NCI-H1105 (cell line): ENCODE measurements at regions not wholly inside any gene's neighbourhood (a gene's known extent, or its start where the extent isn't known, plus 50 kb on each side); places are given as distances from the start of the nearest gene placed in this dataset.
A peak's percentile ranks its signal among the peaks of the same experiment; 100 is the strongest.

Experiments used
- DNase-seq: peaks from one replicate; lab custom pipeline; 2025; lab: John Stamatoyannopoulos, UW

GRCh38 chr3:120544361-120544760 is 51.8 kb upstream of the NDUFB4 start:
- no peak for DNase-seq

- peak; percentile 23 for DNase-seq
These were observed 59.5 kb upstream of the NDUFB4 start for GRCh38 chr3:120536642-120537041.

GRCh38 chr3:120532969-120533368 is 63.2 kb upstream of the NDUFB4 start:
- DNase-seq, result no peak

- DNase-seq, result no peak
These were observed 68.0 kb upstream of the NDUFB4 start for GRCh38 chr3:120528163-120528562.

DNA sequence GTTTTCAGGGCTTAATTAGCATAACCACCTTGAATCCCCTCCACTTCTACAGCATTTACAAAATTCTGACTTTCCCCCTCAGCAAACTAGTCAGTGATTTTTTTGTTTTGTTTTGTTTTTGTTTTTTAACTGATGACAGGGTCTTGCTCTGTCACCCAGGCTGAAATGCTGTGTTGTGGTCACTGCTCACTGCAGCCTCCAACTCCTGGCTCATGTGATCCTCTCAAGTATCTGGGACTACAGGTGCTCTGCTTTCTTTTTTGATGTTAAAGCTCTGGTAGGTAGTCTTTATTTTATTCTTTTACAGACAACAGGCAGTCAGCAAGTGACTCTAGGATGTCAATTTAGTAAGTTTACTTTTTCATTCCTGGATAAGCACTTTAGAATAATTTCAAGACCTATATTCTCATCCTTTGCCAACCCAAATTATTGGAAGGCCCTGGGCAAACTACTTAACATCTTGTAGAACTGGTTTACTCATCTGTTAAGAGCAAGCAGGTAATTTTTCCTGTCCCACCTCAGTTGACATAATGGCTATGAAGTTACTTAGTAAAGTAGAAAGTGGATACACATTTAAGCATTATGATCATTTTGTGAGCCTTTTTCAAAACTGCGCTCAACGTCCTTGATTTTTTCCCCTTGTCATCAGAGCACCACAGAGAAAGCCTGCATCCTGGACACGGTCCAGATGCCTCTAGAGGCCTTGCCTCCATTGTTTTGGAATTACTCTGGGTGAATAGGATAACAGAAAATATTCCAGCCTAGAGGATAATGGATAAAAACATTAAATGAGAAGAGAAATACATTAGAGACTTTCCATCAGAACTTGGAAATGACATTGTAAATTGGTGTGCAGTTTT is 69.9 kb upstream of the NDUFB4 start:
- DNase-seq, result peak; percentile 23

GRCh38 chr3:120524171-120524923 is 71.8 kb upstream of the NDUFB4 start:
- no peak for DNase-seq

GRCh38 chr3:120516136-120516535 is 65.3 kb upstream of the FSTL1 start:
- no peak for DNase-seq

DNA sequence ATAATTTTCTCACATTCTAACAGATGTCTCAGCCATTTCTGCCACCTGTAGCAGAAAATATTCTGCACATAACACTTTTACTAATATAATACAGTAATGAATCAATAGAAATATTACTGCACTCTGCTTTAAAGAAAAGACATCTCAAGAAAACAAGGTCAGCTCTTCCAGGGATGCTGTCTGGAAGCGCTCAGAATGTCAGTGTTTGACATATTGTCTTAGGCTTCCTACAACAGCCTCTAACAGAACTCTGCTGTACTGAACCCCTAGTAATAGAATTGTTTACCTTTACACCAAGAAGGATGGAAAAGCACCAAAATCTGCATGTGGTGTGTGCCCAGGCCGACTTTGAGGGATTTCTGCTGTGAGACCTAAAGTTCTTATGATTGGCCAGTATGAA is 61.9 kb upstream of the FSTL1 start:
- DNase-seq, result no peak

DNA sequence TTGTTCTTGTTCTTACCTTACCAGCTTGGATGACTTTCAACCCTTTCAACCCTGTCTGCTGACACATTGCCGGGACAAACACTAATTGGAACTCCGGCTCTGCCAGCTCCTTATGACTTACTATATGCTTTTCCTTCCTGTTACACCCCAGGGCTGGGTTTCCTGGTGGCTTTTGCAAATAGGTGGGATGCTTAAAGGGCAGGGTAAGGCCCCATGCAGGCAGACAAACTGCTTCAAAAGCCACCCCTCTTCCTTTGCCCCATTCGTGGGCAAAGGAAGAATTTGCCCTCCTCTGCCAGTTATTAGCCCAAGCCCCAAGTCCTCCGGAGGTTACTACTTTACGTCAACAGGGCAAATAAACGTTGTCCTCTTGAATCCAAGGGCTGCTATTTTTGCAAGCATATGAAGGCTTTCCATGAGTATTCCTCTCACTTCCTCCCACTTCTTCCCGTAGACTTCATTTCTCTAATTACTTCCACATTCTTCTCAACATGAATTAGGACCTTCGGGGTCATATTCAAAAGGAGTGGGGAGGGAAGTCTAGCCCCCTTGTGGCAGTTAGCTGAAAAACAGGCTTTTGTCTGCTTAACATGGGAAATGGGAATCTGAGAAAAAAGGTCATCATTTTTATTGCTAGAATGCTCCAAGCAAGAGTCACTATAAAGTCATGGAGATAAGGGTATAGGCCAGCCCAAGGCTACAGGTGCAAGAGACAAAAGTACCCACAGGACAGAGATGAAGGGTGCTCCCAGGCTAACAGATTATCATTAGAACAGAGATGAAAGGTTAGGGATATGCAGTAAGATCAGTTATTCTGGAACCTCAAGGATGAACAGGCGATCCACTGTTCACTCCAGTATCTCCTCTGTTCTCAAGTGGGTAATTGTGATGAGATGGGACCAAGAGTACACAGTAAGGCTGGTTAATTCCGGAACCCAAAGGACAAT is 56.3 kb upstream of the FSTL1 start:
- peak; percentile 22 for DNase-seq

GRCh38 chr3:120506076-120506827 is 55.5 kb upstream of the FSTL1 start:
- DNase-seq, result peak; percentile 43

DNA sequence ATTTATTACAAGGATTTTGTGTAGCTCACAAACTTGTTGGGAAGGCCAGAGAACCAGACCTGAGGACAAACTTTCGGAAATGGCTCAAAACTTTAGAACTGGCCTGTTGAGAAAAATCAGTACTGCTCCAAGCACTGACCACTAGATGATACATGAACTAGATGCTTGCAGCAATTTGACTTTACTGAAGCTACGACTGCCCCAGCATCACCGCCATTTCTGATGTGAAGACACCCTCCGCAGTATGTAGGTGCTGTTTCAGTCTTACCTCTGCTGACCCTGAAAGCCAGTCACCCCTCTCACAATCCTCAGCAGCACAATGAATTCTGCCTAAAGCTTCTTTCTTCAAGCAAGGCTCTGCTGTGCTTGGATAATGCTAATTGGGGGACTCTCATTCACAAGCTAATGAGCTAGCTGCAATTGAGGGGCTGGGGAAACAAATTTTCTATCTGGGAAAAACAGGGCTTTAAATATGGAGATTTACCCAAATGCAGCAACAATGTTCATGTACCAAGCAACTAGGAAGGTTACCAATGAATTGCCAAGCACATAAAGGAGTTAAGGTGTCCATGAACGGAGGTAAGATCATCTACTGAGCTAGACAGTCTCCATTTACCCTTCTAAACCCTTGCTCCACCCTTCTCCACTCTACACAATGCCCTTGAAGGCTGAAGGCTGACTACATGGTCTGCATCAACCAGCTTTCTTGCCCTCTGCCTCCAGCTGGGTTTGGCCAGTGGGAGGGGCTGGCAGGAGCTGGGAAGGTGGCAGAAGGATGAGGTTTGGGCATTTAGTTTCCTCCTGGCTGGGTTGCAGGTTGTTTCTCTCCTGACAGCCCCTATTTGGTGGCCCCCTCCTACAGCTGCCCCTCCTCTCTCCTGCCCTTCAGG is 53.2 kb upstream of the FSTL1 start:
- DNase-seq, result no peak

GRCh38 chr3:120502116-120502515 is 51.3 kb upstream of the FSTL1 start:
- no peak for DNase-seq
